Prostate gland (tissue), 2 donors: ENCODE measurements at regions not wholly inside any gene's neighbourhood (a gene's known extent, or its start where the extent isn't known, plus 50 kb on each side); places are given as distances from the start of the nearest gene placed in this dataset.

Experiments used
- CTCF ChIP-seq, 4 experiments: fragments of 200-600 bp in 2 of 4; fragments of 450-650 bp in 2 of 4; sonication (generic) in 2 of 4; IDR thresholded peaks; 1 replicate in 3 of 4; 2 replicates in 1 of 4; pipeline ENCODE4 v1.5.1; 2016 to 2019; ENCODE audit warnings: antibody characterized with exemption in 4 of 4, mild to moderate bottlenecking in 2 of 4, moderate library complexity in 2 of 4
- POLR2A ChIP-seq: fragments of 450-650 bp; IDR thresholded peaks from one replicate; pipeline ENCODE4 v1.6.1; 2016; ENCODE audit warnings: antibody characterized with exemption, mild to moderate bottlenecking
- POLR2AphosphoS5 ChIP-seq: sonication (generic); formaldehyde crosslinking; IDR thresholded peaks from one replicate; pipeline ENCODE4 v1.6.1; 2017; ENCODE audit warnings: antibody characterized with exemption

- TF ChIP-seq CTCF (IDR thresholded peaks at IDR 0.05) (no peak), POLR2A (no peak), POLR2AphosphoS5 (no peak)
These were observed 874.8 kb downstream of the KCNT2 start for GRCh38 chr1:195733408-195733807.
